ENCODE measurements at regions not wholly inside any gene's neighbourhood (a gene's known extent, or its start where the extent isn't known, plus 50 kb on each side); places are given as distances from the start of the nearest gene placed in this dataset.
"Not testable (repeated sequence)": the region's sequence is repeated elsewhere in the genome, so short reads cannot be mapped to it uniquely, and the experiment has no call there.

DNA sequence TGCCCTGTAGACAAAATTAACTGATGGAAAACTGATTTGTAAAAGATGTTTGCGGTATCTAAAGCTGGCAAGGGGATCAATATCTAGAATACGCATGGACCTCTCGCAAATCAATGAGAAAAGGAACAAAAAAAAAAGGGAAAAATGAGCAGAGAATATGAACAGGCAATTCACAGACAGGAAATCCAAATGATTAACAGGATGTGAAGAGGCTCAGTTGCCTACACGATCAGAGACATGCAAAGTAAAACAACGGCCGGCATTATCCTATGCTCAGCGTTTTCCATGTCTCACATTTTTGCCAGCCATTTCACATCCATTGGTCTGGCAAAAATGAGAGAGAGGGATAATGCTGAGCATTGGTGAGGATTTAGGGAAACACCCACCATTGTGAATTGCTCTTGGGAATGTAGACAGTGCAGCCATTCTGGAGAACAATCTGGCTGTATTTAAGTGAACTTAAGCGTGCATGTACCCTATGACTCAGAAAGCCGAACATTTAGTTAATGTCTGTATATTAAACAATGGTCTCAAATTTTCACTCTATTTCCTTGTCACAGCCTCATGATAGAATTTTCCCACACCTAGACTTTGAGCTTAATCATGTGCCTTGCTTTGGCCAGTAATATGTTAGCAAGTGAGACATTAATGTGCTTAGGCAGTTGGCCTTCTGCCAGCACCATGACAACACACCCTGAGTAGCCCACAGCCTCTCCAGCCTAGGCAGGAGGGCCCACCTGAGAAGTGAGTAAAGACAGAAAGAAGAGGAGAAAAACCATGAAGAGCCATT, 61.0 kb upstream of the NBPF3 start:
- no peak for DNase-seq
- H3K9me3 ChIP-seq (replicated peaks): peaks cover 18% of the 10 kb centered on the region
- H3K4me3 ChIP-seq: no peak overlapping the region
- TF ChIP-seq, protein P1, sequence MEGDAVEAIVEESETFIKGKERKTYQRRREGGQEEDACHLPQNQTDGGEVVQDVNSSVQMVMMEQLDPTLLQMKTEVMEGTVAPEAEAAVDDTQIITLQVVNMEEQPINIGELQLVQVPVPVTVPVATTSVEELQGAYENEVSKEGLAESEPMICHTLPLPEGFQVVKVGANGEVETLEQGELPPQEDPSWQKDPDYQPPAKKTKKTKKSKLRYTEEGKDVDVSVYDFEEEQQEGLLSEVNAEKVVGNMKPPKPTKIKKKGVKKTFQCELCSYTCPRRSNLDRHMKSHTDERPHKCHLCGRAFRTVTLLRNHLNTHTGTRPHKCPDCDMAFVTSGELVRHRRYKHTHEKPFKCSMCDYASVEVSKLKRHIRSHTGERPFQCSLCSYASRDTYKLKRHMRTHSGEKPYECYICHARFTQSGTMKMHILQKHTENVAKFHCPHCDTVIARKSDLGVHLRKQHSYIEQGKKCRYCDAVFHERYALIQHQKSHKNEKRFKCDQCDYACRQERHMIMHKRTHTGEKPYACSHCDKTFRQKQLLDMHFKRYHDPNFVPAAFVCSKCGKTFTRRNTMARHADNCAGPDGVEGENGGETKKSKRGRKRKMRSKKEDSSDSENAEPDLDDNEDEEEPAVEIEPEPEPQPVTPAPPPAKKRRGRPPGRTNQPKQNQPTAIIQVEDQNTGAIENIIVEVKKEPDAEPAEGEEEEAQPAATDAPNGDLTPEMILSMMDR (IDR thresholded peaks at IDR 0.05; ENCODE audit: borderline replicate concordance): no peak
- intact Hi-C loops (cut with micrococcal nuclease): no loop called here
- H3K4me1 ChIP-seq: peaks cover 9% of the 10 kb centered on the region
- peaks cover 17% of the 10 kb centered on the region for H3K27me3 ChIP-seq (ENCODE audit: low read depth)
- H3K27ac ChIP-seq (replicated peaks): no peak overlapping the region
- H3K36me3 ChIP-seq: no peaks in the 10 kb centered on the region

DNA sequence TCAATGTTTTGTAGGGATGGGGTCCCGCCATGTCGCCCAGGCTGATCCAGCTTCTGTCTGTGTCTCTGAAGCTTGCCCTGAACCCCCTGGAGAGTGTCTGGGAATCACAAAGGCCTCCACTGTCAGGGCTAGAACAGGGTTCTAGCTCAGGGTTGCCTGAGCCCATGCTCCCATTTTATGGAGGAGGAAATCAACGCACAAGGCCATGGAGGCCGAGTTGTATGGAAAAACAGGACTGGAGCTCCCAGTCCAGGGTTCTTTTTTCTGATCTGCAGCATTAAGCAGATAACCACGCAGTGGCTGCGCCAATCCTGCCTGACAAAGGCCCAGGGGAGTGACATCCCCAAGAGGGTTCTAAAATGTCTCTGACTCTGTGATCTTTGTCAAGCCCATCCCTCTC, 67.6 kb upstream of the NBPF3 start:
- Histone ChIP-seq H3K27ac (replicated peaks) (no peak overlapping the region), H3K9me3 (replicated peaks) (no peaks in the 10 kb centered on the region), H3K4me3 (no peak overlapping the region), H3K27me3 (ENCODE audit: low read depth) (no peaks in the 10 kb centered on the region), H3K36me3 (no peaks in the 10 kb centered on the region), H3K4me1 (peaks cover 8% of the 10 kb centered on the region)
- intact Hi-C loops (cut with micrococcal nuclease): no loop called here
- DNase-seq: no peak
- TF ChIP-seq, protein P1 (IDR thresholded peaks at IDR 0.05; ENCODE audit: borderline replicate concordance): no peak

DNA sequence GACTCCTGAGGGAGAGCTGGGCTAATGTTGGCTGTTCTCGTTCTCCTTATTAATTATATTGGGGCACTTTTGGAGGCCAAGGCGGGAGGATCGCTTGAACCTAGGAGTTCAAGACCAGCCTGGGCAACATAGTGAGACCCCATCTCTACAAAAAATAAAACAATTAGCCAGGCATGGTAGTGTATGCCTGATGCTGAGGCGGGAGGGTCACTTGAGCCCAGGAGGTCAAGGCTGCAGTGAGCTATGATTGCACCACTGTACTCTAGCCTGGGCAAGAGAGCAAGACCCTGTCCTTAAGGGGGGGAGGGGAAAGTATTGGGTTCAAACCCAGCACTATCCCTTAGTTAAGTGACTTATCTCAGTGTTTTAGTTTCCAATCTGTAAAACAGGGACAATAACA, 70.0 kb upstream of the NBPF3 start:
- Histone ChIP-seq H3K4me1 (peaks cover 8% of the 10 kb centered on the region), H3K4me3 (no peak overlapping the region), H3K36me3 (no peaks in the 10 kb centered on the region), H3K27me3 (ENCODE audit: low read depth) (no peaks in the 10 kb centered on the region), H3K9me3 (replicated peaks) (no peaks in the 10 kb centered on the region), H3K27ac (replicated peaks) (no peak overlapping the region)
- DNase-seq: no peak
- intact Hi-C loops (cut with micrococcal nuclease): loop anchor here (2.0 kb wide), 1 partner anchor 137 kb away; no protein-coding TSS in a partner anchor
- TF ChIP-seq, protein P1 (IDR thresholded peaks at IDR 0.05; ENCODE audit: borderline replicate concordance): no peak

DNA sequence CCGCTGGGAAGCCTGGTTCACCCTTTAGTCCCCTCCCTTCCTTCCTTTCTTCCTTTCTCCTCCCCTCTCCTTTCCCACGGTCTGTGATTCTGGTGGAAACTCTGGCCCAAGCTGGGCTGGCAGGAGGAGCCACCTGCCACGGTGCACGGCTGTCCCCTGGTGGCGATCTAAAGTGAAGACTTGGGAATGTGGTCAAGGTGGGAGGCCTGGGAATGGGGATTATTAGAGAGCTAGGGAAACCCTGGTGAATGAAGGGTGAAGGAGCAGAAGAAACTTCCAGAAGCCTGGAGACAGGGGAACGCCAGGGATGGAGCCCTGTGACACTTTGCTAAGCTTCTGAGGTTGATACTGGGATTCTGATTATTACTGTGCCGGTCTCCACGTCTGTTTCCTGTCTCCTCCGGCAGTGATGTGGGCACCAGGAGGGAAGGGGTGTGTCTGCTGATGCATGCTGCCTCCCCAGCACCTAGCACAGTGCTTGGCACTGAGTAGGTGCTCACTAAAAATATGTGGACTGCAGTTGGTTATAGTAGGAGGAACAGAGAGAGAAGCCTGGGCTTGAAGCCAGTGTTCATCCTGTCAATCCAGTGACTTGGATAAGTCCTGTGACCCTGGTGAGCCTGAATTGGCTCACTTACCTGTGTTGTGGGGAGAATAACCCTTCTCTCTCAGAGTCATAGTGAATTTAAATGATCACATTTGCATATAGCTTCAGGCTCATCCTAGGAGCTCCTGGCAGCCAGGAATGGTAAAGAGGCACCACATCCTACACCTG, 71.2 kb upstream of the NBPF3 start:
- TF ChIP-seq, protein P1 (IDR thresholded peaks at IDR 0.05; ENCODE audit: borderline replicate concordance): peak; percentile 100
- intact Hi-C loops (cut with micrococcal nuclease): loop anchor here (2.0 kb wide), 1 partner anchor 136 kb away; no protein-coding TSS in a partner anchor
- no peak overlapping the region for H3K27ac ChIP-seq (replicated peaks)

DNA sequence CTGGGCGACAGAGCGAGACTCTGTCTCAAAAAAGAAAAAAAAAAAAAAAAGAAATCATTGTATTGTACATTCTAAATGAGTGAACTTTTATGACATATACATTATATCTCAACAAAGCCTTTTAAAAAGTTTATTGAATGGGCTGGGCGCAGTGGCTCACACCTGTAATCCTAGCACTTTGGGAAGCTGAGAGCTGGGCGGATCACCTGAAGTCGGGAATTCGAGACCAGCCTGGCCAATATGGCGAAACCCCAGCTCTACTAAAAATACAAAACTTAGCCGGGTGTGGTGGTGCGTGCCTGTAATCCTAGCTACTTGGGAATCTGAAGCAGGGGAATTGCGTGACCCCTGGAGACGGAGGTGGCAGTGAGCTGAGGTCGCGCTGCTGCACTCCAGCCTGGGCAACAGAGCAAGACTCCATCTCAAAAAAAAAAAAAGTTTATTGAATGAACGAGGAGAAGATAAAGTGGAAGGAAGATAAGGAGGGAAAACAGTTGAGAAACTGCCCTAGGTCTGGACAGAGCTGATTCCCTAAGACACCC, 71.9 kb upstream of the NBPF3 start:
- not testable (repeated sequence) for H3K4me1 ChIP-seq; H3K27me3 ChIP-seq (ENCODE audit: low read depth); DNase-seq; H3K9me3 ChIP-seq (replicated peaks); H3K4me3 ChIP-seq; H3K36me3 ChIP-seq; H3K27ac ChIP-seq (replicated peaks)
- intact Hi-C loops (cut with micrococcal nuclease): loop anchor here (2.0 kb wide), 1 partner anchor 135 kb away; no protein-coding TSS in a partner anchor

More for the DNA sequence above, 71.2 kb upstream of the NBPF3 start:
- no peaks in the 10 kb centered on the region for H3K27me3 ChIP-seq (ENCODE audit: low read depth)
- no peaks in the 10 kb centered on the region for H3K9me3 ChIP-seq (replicated peaks)
- H3K4me3 ChIP-seq: no peak overlapping the region
- peak; percentile 76 for DNase-seq
- H3K4me1 ChIP-seq: peaks cover 8% of the 10 kb centered on the region
- no peaks in the 10 kb centered on the region for H3K36me3 ChIP-seq

All from left ventricle myocardium inferior (tissue), 1 donor.